ENCODE measurements at regions not wholly inside any gene's neighbourhood (a gene's known extent, or its start where the extent isn't known, plus 50 kb on each side); places are given as distances from the start of the nearest gene placed in this dataset.
A peak's percentile ranks its signal among the peaks of the same experiment; 100 is the strongest.

DNA sequence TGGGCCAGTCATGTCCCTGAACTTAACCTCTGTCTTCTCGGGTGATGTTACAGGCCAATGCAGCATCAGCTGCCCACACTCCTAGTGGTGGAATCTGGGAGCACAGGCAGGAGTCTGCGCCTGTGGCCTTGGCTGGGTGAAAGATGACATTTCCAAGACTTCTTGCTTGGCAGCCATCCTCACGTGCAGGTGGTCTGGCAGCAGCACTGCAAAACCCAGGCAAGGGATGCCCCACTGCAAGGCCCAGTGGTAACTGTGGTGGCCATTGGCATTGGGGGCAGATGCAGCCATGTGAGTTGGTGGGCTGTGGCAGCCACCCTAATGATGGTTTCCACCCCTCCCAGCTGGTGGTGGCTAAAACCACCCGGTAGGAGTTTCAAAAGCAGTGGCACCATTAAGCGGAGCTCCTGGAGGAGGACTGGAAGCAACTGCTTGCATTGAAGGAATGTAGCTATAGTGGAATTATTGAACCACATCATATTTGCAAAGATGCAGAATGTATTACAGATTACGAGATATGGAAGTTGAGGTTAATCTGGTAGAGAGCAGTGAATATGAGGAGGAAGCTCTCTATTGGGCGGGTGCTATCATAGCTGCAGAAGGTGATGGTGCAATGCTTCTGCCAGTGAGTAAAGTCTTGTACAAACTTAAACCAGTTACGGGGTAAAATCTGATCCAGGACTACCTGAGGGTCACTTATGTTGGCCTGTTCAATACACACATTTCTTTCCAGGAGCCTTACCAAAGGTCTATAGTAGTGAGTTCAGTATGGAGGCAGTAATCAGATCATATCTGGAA lies 120.7 kb upstream of the TOP3B start:
- no peak overlapping the region for H3K4me3 ChIP-seq (ENCODE audit: low read depth, low read length)
- TF ChIP-seq, protein P1, sequence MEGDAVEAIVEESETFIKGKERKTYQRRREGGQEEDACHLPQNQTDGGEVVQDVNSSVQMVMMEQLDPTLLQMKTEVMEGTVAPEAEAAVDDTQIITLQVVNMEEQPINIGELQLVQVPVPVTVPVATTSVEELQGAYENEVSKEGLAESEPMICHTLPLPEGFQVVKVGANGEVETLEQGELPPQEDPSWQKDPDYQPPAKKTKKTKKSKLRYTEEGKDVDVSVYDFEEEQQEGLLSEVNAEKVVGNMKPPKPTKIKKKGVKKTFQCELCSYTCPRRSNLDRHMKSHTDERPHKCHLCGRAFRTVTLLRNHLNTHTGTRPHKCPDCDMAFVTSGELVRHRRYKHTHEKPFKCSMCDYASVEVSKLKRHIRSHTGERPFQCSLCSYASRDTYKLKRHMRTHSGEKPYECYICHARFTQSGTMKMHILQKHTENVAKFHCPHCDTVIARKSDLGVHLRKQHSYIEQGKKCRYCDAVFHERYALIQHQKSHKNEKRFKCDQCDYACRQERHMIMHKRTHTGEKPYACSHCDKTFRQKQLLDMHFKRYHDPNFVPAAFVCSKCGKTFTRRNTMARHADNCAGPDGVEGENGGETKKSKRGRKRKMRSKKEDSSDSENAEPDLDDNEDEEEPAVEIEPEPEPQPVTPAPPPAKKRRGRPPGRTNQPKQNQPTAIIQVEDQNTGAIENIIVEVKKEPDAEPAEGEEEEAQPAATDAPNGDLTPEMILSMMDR (IDR thresholded peaks at IDR 0.05; ENCODE audit: insufficient read depth, low read depth, low read length, missing control alignments), result peak; percentile 47
- peak; percentile 19 for DNase-seq (ENCODE audit: low read depth)

DNA sequence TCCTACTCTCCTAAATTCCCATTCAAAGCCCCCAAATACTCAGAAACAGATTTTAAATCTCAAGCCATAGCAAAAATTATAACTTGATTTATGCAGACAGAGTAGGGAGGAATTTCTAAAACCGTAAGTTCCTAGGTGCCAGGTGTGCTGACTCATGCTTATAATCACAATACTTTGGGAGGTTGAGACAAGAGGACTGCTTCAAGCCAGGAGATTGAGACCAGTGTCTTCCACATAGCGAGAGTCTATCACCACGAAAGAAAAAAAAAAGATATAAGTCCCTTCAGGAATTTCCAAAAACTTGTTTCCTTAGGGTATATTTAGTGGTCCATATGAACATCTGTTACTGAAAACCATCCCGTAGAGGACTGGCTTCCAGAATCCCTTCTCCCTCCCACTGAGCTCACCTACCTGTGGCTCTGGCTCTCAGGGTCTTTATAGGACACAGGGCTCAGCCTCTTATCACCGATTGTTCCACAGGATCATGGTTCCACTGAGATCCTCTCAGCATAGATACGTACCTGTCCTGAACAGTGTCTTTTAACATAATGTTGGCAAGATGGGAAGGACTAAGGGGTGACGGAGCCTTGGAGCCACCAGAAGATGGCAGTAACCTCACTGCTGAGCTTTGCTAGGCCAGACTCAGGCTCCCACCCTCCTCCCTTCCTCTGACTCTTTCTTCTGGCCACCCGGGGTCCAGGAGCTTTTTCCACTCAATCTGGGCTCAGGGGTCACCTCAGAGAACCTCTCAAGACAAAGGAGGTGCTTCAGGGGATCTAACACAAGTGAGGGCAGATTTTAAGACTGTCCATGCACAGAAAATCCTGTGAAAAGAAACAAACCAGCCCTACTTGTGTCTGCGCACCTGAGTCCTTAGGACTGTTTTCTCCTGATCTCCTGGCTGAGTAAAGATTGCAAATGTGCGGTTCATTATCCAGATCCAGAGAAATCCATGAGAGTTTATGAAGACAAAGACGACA lies 117.5 kb upstream of the TOP3B start:
- no peak overlapping the region for H3K4me3 ChIP-seq (ENCODE audit: low read depth, low read length)
- TF ChIP-seq, protein P1 (IDR thresholded peaks at IDR 0.05; ENCODE audit: insufficient read depth, low read depth, low read length, missing control alignments), result no peak
- peak; percentile 5 for DNase-seq (ENCODE audit: low read depth)

DNA sequence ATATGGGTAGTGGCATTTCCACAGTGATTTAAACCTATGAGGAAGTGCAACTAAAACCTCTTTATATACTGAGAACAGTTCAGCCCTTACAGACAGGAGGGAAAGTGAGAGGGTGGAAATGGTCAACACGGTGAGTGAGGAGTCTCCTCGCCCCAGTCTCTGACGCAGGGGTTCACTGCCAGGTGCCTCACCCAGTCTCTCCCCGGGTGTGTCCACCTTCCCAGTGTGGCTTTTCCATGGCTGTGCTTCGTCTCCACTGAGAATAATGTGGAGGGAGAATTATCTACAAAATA lies 116.6 kb upstream of the TOP3B start:
- H3K4me3 ChIP-seq (ENCODE audit: low read depth, low read length), result no peak overlapping the region
- peak; percentile 43 for DNase-seq (ENCODE audit: low read depth)
- TF ChIP-seq, protein P1 (IDR thresholded peaks at IDR 0.05; ENCODE audit: insufficient read depth, low read depth, low read length, missing control alignments), result no peak

DNA sequence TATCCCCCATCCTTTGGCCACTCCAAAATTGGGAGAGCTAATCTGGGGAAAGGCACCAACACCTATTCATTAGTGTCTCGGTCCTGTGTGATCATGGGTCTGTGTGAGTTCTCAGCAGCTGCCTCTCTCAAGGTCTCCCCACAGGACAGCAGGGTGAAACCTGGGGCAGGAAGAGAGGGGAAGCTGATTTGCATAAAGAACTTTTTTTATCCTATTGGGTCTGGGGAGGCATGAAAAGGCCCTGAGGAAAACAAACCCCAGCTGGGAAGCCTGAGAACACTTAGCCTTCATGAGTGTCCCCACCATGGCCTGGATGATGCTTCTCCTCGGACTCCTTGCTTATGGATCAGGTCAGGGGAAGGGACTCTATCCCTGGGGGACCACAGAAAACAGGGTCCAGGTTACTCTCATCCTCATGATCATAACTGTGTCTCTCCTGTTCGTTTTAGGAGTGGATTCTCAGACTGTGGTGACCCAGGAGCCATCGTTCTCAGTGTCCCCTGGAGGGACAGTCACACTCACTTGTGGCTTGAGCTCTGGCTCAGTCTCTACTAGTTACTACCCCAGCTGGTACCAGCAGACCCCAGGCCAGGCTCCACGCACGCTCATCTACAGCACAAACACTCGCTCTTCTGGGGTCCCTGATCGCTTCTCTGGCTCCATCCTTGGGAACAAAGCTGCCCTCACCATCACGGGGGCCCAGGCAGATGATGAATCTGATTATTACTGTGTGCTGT lies 116.0 kb upstream of the TOP3B start:
- DNase-seq (ENCODE audit: low read depth), result peak; percentile 37
- TF ChIP-seq, protein P1 (IDR thresholded peaks at IDR 0.05; ENCODE audit: insufficient read depth, low read depth, low read length, missing control alignments), result no peak
- H3K4me3 ChIP-seq (ENCODE audit: low read depth, low read length), result no peak overlapping the region

DNA sequence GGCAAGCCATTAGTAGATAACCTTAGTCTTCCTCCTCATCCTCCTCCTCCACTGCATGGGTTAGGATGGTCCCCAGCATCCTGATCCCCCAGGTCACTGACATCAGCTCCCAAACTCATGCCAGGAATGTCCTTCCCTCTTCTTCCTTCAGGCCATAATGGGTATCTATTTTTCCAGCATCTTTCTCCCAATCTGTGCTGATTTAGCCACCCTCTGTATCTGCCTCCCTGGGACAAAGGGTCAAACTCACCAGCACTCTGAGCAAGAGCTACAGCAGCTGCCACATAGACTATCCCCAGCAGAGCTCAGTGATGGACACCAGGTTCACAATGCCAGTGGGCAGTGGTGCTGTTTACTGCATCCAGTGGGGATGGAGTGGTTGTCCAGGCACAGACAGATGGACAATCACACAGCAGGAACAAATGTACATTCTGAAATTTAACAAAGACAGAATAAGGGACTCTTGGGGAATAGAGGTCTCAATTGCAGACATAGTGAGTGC lies 115.2 kb upstream of the TOP3B start:
- H3K4me3 ChIP-seq (ENCODE audit: low read depth, low read length), result no peak overlapping the region
- no peak for DNase-seq (ENCODE audit: low read depth)
- TF ChIP-seq, protein P1 (IDR thresholded peaks at IDR 0.05; ENCODE audit: insufficient read depth, low read depth, low read length, missing control alignments), result no peak

DNA sequence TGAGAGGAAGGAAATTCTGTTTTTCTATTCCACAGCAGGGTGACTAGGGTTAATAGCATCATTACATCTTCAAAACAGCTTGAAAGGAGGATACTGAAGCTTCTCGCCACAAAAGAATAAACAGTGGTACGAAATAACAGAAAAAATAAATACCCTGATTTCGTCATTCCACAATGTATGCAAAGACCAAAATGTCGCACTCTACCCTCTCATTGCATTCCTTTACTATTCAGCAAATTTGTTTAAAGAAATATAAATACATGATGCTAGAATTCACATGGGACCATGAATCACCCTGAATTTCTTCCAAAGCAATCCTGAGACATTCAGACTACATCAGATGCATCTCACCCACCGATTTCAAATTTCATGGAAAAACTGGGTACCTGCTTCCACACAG lies 112.3 kb upstream of the TOP3B start:
- no peak overlapping the region for H3K4me3 ChIP-seq (ENCODE audit: low read depth, low read length)
- TF ChIP-seq, protein P1 (IDR thresholded peaks at IDR 0.05; ENCODE audit: insufficient read depth, low read depth, low read length, missing control alignments), result no peak
- DNase-seq (ENCODE audit: low read depth), result no peak

Measured in GM12865 (cell line).